ENCODE measurements at regions not wholly inside any gene's neighbourhood (a gene's known extent, or its start where the extent isn't known, plus 50 kb on each side); places are given as distances from the start of the nearest gene placed in this dataset.

DNA sequence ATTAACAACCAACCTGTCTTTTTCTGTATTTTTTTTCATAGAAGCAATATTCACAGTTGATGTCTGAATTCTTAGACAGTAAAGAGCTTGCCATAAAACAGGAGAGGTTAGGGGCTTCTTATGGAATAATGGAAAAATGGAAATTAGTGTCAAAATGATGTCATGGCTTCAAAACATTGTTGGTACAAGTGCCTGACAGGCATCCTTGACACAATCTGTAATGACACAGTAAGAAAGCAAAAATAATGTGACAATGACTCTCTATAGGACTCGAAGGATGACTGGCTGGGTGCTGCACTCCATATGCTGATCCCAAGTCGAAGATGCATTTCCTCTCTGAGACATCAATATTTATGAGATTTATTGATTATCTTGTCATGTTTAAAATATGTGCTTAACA, 205.3 kb upstream of the DACH1 start:
- no peak overlapping the region for H3K9ac ChIP-seq (ENCODE audit: insufficient read depth, low read depth, low read length)
- H3K27me3 ChIP-seq (ENCODE audit: control insufficient read depth in 1 of 2, insufficient read depth in 2 of 2, low read length in 2 of 2), result no peaks in the 10 kb centered on the region
- no peaks in the 10 kb centered on the region for H3K9me3 ChIP-seq (ENCODE audit: low read length)
- no peak overlapping the region for H3K4me3 ChIP-seq (replicated peaks in 1 of 3; ENCODE audit: insufficient read depth in 1 of 3, low read depth in 2 of 3, low read length in 3 of 3)
- H3K79me2 ChIP-seq (ENCODE audit: insufficient read depth, low read length), result no peaks in the 10 kb centered on the region
- TF ChIP-seq JUNB (CRISPR knock-in tag; IDR thresholded peaks at IDR 0.05; ENCODE audit: borderline replicate concordance), result no peak
- TF ChIP-seq ZNF12 (CRISPR knock-in tag; IDR thresholded peaks at IDR 0.05), result no peak
- TF ChIP-seq, protein P1, sequence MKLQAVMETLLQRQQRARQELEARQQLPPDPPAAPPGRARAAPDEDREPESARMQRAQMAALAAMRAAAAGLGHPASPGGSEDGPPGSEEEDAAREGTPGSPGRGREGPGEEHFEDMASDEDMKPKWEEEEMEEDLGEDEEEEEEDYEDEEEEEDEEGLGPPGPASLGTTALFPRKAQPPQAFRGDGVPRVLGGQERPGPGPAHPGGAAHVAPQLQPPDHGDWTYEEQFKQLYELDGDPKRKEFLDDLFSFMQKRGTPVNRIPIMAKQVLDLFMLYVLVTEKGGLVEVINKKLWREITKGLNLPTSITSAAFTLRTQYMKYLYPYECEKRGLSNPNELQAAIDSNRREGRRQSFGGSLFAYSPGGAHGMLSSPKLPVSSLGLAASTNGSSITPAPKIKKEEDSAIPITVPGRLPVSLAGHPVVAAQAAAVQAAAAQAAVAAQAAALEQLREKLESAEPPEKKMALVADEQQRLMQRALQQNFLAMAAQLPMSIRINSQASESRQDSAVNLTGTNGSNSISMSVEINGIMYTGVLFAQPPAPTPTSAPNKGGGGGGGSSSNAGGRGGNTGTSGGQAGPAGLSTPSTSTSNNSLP (IDR thresholded peaks at IDR 0.05; ENCODE audit: low read depth, low read length), result no peak
- no peak for TF ChIP-seq KLF13 (CRISPR knock-in tag; IDR thresholded peaks at IDR 0.05)
- TF ChIP-seq HNF4G (IDR thresholded peaks at IDR 0.05; ENCODE audit: borderline replicate concordance, low read depth, low read length), result no peak
- no peak for TF ChIP-seq HNF4G (CRISPR knock-in tag; IDR thresholded peaks at IDR 0.05; ENCODE audit: borderline replicate concordance, low read depth)
- no peak for TF ChIP-seq ARID2 (CRISPR knock-in tag; IDR thresholded peaks at IDR 0.05; ENCODE audit: borderline replicate concordance)
- TF ChIP-seq, protein P2, sequence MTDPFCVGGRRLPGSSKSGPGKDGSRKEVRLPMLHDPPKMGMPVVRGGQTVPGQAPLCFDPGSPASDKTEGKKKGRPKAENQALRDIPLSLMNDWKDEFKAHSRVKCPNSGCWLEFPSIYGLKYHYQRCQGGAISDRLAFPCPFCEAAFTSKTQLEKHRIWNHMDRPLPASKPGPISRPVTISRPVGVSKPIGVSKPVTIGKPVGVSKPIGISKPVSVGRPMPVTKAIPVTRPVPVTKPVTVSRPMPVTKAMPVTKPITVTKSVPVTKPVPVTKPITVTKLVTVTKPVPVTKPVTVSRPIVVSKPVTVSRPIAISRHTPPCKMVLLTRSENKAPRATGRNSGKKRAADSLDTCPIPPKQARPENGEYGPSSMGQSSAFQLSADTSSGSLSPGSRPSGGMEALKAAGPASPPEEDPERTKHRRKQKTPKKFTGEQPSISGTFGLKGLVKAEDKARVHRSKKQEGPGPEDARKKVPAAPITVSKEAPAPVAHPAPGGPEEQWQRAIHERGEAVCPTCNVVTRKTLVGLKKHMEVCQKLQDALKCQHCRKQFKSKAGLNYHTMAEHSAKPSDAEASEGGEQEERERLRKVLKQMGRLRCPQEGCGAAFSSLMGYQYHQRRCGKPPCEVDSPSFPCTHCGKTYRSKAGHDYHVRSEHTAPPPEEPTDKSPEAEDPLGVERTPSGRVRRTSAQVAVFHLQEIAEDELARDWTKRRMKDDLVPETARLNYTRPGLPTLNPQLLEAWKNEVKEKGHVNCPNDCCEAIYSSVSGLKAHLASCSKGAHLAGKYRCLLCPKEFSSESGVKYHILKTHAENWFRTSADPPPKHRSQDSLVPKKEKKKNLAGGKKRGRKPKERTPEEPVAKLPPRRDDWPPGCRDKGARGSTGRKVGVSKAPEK (CRISPR knock-in tag; IDR thresholded peaks at IDR 0.05; ENCODE audit: borderline replicate concordance), result no peak
- TF ChIP-seq SMARCE1 (IDR thresholded peaks at IDR 0.05; ENCODE audit: borderline replicate concordance), result no peak
- no peak for TF ChIP-seq ZNF552 (CRISPR knock-in tag; IDR thresholded peaks at IDR 0.05; ENCODE audit: borderline replicate concordance)
- TF ChIP-seq MAF1 (CRISPR knock-in tag; IDR thresholded peaks at IDR 0.05; ENCODE audit: borderline replicate concordance), result no peak
- no peak for TF ChIP-seq KDM3A (CRISPR knock-in tag; IDR thresholded peaks at IDR 0.05; ENCODE audit: low read depth)
- TF ChIP-seq PLSCR1 (CRISPR knock-in tag; IDR thresholded peaks at IDR 0.05; ENCODE audit: borderline replicate concordance), result no peak
- no peaks in the 10 kb centered on the region for H4K20me1 ChIP-seq (ENCODE audit: insufficient read depth, low read length)
- WGBS (ENCODE audit: low lambda C conversion rate), result 0% methylated on average over 2 of the region's 2 CpGs
- H3K36me3 ChIP-seq (replicated peaks in 1 of 2; ENCODE audit: control insufficient read depth in 1 of 2, insufficient read depth in 2 of 2, low read length in 2 of 2), result no peaks in the 10 kb centered on the region
- ChIA-PET POLR2A (no interaction called here), CTCF (ENCODE audit: low intra/inter-chr PET ratio, low total read pairs) (no interaction called here)
- FAIRE-seq (no peak), DNase-seq (ENCODE audit: low spot score) (no peak), ATAC-seq (no peak)
- H3K27ac ChIP-seq (ENCODE audit: extremely low read length, insufficient read depth, low read length), result no peak overlapping the region
- no TSS peak for BruUV-seq (replicated peaks)
- no peaks in the 10 kb centered on the region for H3K4me1 ChIP-seq (ENCODE audit: insufficient read depth, low read length)
- H3K4me2 ChIP-seq (ENCODE audit: low read depth, low read length), result no peak overlapping the region
- intact Hi-C loops (cut with micrococcal nuclease; ENCODE audit: unreplicated experiment) (no loop called here), in situ Hi-C loops (cut with HindIII; ENCODE audit: extremely low pct_ligation_motif_present, low pct_unique_long_range_greater_than_20kb) (no loop called here)
- no peak overlapping the region for H2AFZ ChIP-seq (ENCODE audit: low read length)
